ENCODE measurements at regions not wholly inside any gene's neighbourhood (a gene's known extent, or its start where the extent isn't known, plus 50 kb on each side); places are given as distances from the start of the nearest gene placed in this dataset.

DNA sequence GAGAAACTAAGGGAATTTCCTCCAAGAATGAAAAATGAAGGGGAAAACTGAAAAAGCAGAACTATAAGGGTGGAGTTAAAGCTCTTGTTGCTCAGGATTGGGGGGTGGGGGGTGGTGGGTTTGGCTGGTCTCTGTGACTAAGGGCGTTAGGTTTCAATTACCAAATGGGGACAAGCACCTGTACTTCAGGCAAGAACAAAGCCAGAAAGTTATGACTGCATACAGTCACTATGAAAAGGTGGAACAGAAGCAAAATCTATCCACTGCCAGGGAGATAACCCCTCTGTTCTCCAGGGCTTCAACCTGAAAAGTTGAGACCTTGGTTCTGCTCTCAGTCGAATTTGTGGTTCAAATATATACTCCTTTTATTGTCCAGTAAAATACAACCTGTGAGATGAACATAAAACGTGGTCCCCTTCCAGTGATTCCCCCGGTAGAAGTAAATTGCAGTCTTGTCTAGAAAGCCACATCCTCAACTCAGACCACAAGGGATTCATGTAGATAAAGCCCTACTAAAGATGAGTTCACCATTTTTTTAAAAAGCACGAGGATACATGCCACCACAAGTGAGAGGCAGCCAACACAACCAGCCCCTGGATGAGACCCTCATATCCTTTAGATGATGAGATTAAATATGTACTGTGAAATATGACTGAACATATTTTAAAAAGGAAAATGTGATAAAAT lies 257.1 kb upstream of the RPS6KA3 start:
- Histone ChIP-seq H3K4me2 (no peak overlapping the region), H3K4me1 (replicated peaks; ENCODE audit: insufficient read depth) (no peaks in the 10 kb centered on the region), H3K27ac (no peak overlapping the region), H2AFZ (no peak overlapping the region), H3F3A (ENCODE audit: insufficient read depth, low read depth) (no peaks in the 10 kb centered on the region), H3K9me2 (ENCODE audit: insufficient read depth) (no peaks in the 10 kb centered on the region), H3K4me3 (no peak overlapping the region), H3K9me3 (ENCODE audit: insufficient read depth, low read depth) (no peaks in the 10 kb centered on the region), H3K36me3 (ENCODE audit: low read depth) (no peaks in the 10 kb centered on the region), H3K79me2 (ENCODE audit: low read depth) (no peaks in the 10 kb centered on the region), H4K20me1 (ENCODE audit: insufficient read depth) (no peaks in the 10 kb centered on the region), H3K27me3 (ENCODE audit: insufficient read depth, low read depth) (no peaks in the 10 kb centered on the region)
- ChIA-PET POLR2A (ENCODE audit: unreplicated experiment) (no interaction called here), CTCF (no interaction called here)
- intact Hi-C loops (cut with micrococcal nuclease; ENCODE audit: unreplicated experiment) = no loop called here
- no peak for DNase-seq
- TF ChIP-seq EZH2 (IDR thresholded peaks at IDR 0.05; ENCODE audit: low read depth) = no peak
- TF ChIP-seq, protein P1, sequence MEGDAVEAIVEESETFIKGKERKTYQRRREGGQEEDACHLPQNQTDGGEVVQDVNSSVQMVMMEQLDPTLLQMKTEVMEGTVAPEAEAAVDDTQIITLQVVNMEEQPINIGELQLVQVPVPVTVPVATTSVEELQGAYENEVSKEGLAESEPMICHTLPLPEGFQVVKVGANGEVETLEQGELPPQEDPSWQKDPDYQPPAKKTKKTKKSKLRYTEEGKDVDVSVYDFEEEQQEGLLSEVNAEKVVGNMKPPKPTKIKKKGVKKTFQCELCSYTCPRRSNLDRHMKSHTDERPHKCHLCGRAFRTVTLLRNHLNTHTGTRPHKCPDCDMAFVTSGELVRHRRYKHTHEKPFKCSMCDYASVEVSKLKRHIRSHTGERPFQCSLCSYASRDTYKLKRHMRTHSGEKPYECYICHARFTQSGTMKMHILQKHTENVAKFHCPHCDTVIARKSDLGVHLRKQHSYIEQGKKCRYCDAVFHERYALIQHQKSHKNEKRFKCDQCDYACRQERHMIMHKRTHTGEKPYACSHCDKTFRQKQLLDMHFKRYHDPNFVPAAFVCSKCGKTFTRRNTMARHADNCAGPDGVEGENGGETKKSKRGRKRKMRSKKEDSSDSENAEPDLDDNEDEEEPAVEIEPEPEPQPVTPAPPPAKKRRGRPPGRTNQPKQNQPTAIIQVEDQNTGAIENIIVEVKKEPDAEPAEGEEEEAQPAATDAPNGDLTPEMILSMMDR (conservative IDR thresholded peaks at IDR 0.05) = no peak
- BruUV-seq (replicated peaks) = no TSS peak

DNA sequence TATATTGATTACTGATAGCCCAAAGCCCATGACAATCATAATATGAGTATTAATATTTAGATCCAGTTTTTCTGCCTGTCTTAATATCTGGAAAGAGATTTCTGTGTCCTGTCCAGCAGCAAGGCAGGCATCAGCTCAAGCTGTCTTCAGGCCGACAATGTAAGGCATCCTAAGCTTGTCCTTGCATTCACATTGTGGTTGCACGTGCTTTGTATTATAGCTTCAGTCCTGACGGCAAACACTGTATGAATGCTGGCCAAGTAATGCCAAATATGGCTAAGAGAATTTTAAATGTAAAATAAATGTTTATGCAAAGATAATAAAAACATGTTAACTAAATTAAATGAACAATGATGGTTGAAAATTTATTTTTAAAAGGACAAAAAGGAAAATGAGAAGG lies 255.7 kb upstream of the RPS6KA3 start:
- peaks cover 2% of the 10 kb centered on the region; the same call in 1 of the 2 replicates for H3K9me3 ChIP-seq (ENCODE audit: insufficient read depth, low read depth)
- no peaks in the 10 kb centered on the region for H3K9me2 ChIP-seq (ENCODE audit: insufficient read depth)
- H3K27me3 ChIP-seq (ENCODE audit: insufficient read depth, low read depth) = no peaks in the 10 kb centered on the region
- H3K4me1 ChIP-seq (replicated peaks; ENCODE audit: insufficient read depth) = no peaks in the 10 kb centered on the region
- H4K20me1 ChIP-seq (ENCODE audit: insufficient read depth) = no peaks in the 10 kb centered on the region
- no peaks in the 10 kb centered on the region for H3F3A ChIP-seq (ENCODE audit: insufficient read depth, low read depth)
- ChIA-PET CTCF (no interaction called here), POLR2A (ENCODE audit: unreplicated experiment) (no interaction called here)
- TF ChIP-seq, protein P1 (conservative IDR thresholded peaks at IDR 0.05) = no peak
- no peak for TF ChIP-seq EZH2 (IDR thresholded peaks at IDR 0.05; ENCODE audit: low read depth)
- no peak overlapping the region for H3K27ac ChIP-seq
- no peak overlapping the region for H3K4me2 ChIP-seq
- DNase-seq = no peak
- no peak overlapping the region for H2AFZ ChIP-seq
- no TSS peak for BruUV-seq (replicated peaks)
- intact Hi-C loops (cut with micrococcal nuclease; ENCODE audit: unreplicated experiment) = no loop called here
- no peaks in the 10 kb centered on the region for H3K36me3 ChIP-seq (ENCODE audit: low read depth)
- no peak overlapping the region for H3K4me3 ChIP-seq
- H3K79me2 ChIP-seq (ENCODE audit: low read depth) = no peaks in the 10 kb centered on the region

DNA sequence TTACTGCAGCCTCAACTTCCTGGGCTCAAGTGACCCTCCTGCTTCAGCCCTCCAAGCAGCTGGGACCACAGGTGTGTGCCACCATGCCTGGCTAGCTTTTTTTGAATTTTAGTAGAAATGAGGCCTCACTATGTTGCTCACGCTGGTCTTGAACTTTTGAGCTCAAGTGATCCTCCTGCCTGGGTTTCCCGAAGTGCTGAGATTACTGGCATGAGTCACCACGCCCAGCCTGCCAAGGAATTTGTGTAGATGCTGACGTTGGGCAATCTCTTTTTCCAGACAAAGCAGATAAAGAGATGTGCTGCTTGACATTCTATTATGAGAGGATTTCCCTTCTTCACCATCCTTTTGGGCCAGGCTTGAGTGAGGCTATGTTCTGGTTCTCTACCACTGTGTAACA lies 254.5 kb upstream of the RPS6KA3 start:
- Histone ChIP-seq H3K4me1 (replicated peaks; ENCODE audit: insufficient read depth) (peaks cover 9% of the 10 kb centered on the region), H3K4me3 (no peak overlapping the region), H3K27me3 (ENCODE audit: insufficient read depth, low read depth) (no peaks in the 10 kb centered on the region), H3K9me2 (ENCODE audit: insufficient read depth) (no peaks in the 10 kb centered on the region), H4K20me1 (ENCODE audit: insufficient read depth) (no peaks in the 10 kb centered on the region), H3K79me2 (ENCODE audit: low read depth) (no peaks in the 10 kb centered on the region), H3K9me3 (ENCODE audit: insufficient read depth, low read depth) (peaks cover 2% of the 10 kb centered on the region; the same call in 1 of the 2 replicates), H3F3A (ENCODE audit: insufficient read depth, low read depth) (peaks cover 4% of the 10 kb centered on the region; the same call in 1 of the 2 replicates), H3K36me3 (ENCODE audit: low read depth) (no peaks in the 10 kb centered on the region), H3K4me2 (no peak overlapping the region), H2AFZ (no peak overlapping the region), H3K27ac (no peak overlapping the region)
- intact Hi-C loops (cut with micrococcal nuclease; ENCODE audit: unreplicated experiment) = no loop called here
- no TSS peak for BruUV-seq (replicated peaks)
- DNase-seq = no peak
- ChIA-PET CTCF (no interaction called here), POLR2A (ENCODE audit: unreplicated experiment) (no interaction called here)
- TF ChIP-seq, protein P1 (conservative IDR thresholded peaks at IDR 0.05) = no peak
- TF ChIP-seq EZH2 (IDR thresholded peaks at IDR 0.05; ENCODE audit: low read depth) = no peak

Measured in PC-9 (cell line).